GM12878 (cell line): ENCODE measurements at regions not wholly inside any gene's neighbourhood (a gene's known extent, or its start where the extent isn't known, plus 50 kb on each side); places are given as distances from the start of the nearest gene placed in this dataset.

ENCODE experiments used
- ATAC-seq: fragments of 200-7000 bp; cut with Tn5 transposase; 3 replicates; pipeline ENCODE4 v1.9.1; 2020; ENCODE audit warnings: mild to moderate bottlenecking, moderate library complexity
- BruUV-seq: library from RNA; stranded (reverse); fragments of 400-500 nt; replicated peaks from 2 replicates; lab custom pipeline; 2021; lab: Mats Ljungman, UMichigan
- CTCF ChIA-PET: fragments of 300-600 bp; sonication (Branson Sonifier 250); formaldehyde crosslinking; extraction: SDS; loops from one replicate; lab custom pipeline; 2021; ENCODE audit warnings: inconsistent platforms; lab: Yijun Ruan, JAX
- POLR2A ChIA-PET: fragments of 350-600 bp; formaldehyde crosslinking; extraction: SDS; loops from one replicate; lab custom pipeline; 2021; ENCODE audit warnings: inconsistent platforms; lab: Charles Lee
- RAD21 ChIA-PET: fragments of 300-600 bp; sonication (Branson Sonifier 250); formaldehyde crosslinking; loops from one replicate; lab custom pipeline; 2023; ENCODE audit warnings: antibody characterized with exemption; ENCODE audit not compliant: unreplicated experiment; lab: Charles Lee
- SMC1A ChIA-PET: fragments of 300-600 bp; sonication (Branson Sonifier 250); formaldehyde crosslinking; loops from one replicate; lab custom pipeline; 2023; ENCODE audit not compliant: unreplicated experiment, uncharacterized antibody; lab: Charles Lee
- DNase-seq: peaks from one replicate; pipeline ENCODE4 v3.0.0-alpha.2; 2011; ENCODE audit warnings: low read depth, low spot score
- FAIRE-seq: peaks from 3 replicates; lab custom pipeline; 2011; peaks lifted over from hg19 to GRCh38; lab: Jason Lieb, UNC
- H2AFZ ChIP-seq: 2 replicates; pipeline ENCODE4 v1.6.0; 2011; ENCODE audit warnings: low read depth, low read length, control low read depth; ENCODE audit not compliant: control insufficient read depth
- H3K27ac ChIP-seq: 2 replicates; pipeline ENCODE4 v1.5.1; 2011; ENCODE audit warnings: control low read depth; ENCODE audit not compliant: control insufficient read depth, insufficient read depth
- H3K27me3 ChIP-seq, 2 experiments: replicated peaks in 1 of 2; 2 replicates each; pipeline versions ENCODE4 v1.6.0 to v1.6.1; 2011; ENCODE audit warnings: low read length in 1 of 2; ENCODE audit not compliant: control insufficient read depth in 2 of 2, insufficient read depth in 2 of 2
- H3K36me3 ChIP-seq, 2 experiments: 2 replicates each; pipeline ENCODE4 v1.5.1; 2011; ENCODE audit warnings: low read length in 1 of 2; ENCODE audit not compliant: control insufficient read depth in 2 of 2, insufficient read depth in 2 of 2
- H3K4me1 ChIP-seq: 2 replicates; pipeline ENCODE4 v1.6.1; 2011; ENCODE audit warnings: mild to moderate bottlenecking, low read length, moderate library complexity, mixed read lengths; ENCODE audit not compliant: control insufficient read depth, insufficient read depth
- H3K4me2 ChIP-seq: 2 replicates; pipeline ENCODE4 v1.6.0; 2011; ENCODE audit warnings: control low read depth; ENCODE audit not compliant: control insufficient read depth, insufficient read depth
- H3K4me3 ChIP-seq: fragments of 200-600 bp; sonication (generic); 2 replicates; pipeline ENCODE4 v1.5.1; 2016
- H3K79me2 ChIP-seq: 2 replicates; pipeline ENCODE4 v1.6.0; 2011; ENCODE audit warnings: low read length; ENCODE audit not compliant: control insufficient read depth, insufficient read depth
- H3K9ac ChIP-seq: 2 replicates; pipeline ENCODE4 v1.8.0; 2011; ENCODE audit warnings: low read length, control low read depth, mixed read lengths; ENCODE audit not compliant: control insufficient read depth, insufficient read depth
- H3K9me3 ChIP-seq: replicated peaks from 3 replicates; pipeline ENCODE4 v1.5.1; 2011; ENCODE audit warnings: mild to moderate bottlenecking, low read length; ENCODE audit not compliant: control insufficient read depth, insufficient read depth
- H4K20me1 ChIP-seq: 2 replicates; pipeline ENCODE4 v1.6.0; 2011; ENCODE audit not compliant: control insufficient read depth, insufficient read depth
- CBFB ChIP-seq: IDR thresholded peaks from 2 replicates; pipeline ENCODE4 v1.6.1; 2016; ENCODE audit warnings: antibody characterized with exemption, low read depth
- CHD4 ChIP-seq: fragments of 200-600 bp; sonication (generic); IDR thresholded peaks from 2 replicates; pipeline ENCODE4 v1.6.1; 2016; ENCODE audit warnings: mild to moderate bottlenecking
- KDM1A ChIP-seq: fragments of 200-600 bp; sonication (generic); IDR thresholded peaks from 2 replicates; pipeline ENCODE4 v1.6.1; 2016; ENCODE audit warnings: borderline replicate concordance
- MLLT1 ChIP-seq: fragments of 450-650 bp; IDR thresholded peaks from 2 replicates; pipeline ENCODE4 v1.6.1; 2016; ENCODE audit warnings: mild to moderate bottlenecking
- POLR2AphosphoS2 ChIP-seq: IDR thresholded peaks from 2 replicates; pipeline ENCODE4 v1.6.1; 2011; ENCODE audit warnings: low read depth, mild to moderate bottlenecking, low read length, improper control_type of control experiment, moderate library complexity
- SMAD5 ChIP-seq: IDR thresholded peaks from 2 replicates; pipeline ENCODE4 v1.6.1; 2016; ENCODE audit warnings: antibody characterized with exemption, low read depth
- SREBF2 ChIP-seq: IDR thresholded peaks from 2 replicates; pipeline ENCODE4 v1.6.1; 2012; ENCODE audit warnings: mild to moderate bottlenecking, low read length
- STAT1 ChIP-seq: fragments of 450-650 bp; conservative IDR thresholded peaks from 2 replicates; pipeline ENCODE4 v1.6.1; 2014; ENCODE audit warnings: antibody characterized with exemption, mild to moderate bottlenecking
- ZSCAN29 ChIP-seq: fragments of 450-650 bp; IDR thresholded peaks from 2 replicates; pipeline ENCODE4 v1.6.1; 2017; ENCODE audit warnings: mild to moderate bottlenecking, moderate library complexity
- WGBS: methylation state at CpG from one replicate; pipeline ENCODE4 v1.1.6; 2016; ENCODE audit warnings: low lambda C conversion rate; ENCODE audit not compliant: insufficient replicate concordance, insufficient coverage; ENCODE audit errors: missing lambda C conversion rate; 5-methylcytosine and 5-hydroxymethylcytosine counted together
- in situ Hi-C: fragments of 300-500 bp; cut with MboI; formaldehyde crosslinking; loops from 9 replicates; pipeline ENCODE4 v1.14.3; 2018; ENCODE audit warnings: mixed read lengths
- intact Hi-C: fragments of 100-400 bp; cut with micrococcal nuclease; formaldehyde crosslinking; loops from one replicate; pipeline ENCODE4 v1.14.2; 2022; ENCODE audit not compliant: unreplicated experiment
- TF ChIP-seq, protein P1 (sequence below): fragments of 450-650 bp; conservative IDR thresholded peaks from 2 replicates; pipeline ENCODE4 v1.6.1; 2017; ENCODE audit warnings: mild to moderate bottlenecking, moderate library complexity

DNA sequence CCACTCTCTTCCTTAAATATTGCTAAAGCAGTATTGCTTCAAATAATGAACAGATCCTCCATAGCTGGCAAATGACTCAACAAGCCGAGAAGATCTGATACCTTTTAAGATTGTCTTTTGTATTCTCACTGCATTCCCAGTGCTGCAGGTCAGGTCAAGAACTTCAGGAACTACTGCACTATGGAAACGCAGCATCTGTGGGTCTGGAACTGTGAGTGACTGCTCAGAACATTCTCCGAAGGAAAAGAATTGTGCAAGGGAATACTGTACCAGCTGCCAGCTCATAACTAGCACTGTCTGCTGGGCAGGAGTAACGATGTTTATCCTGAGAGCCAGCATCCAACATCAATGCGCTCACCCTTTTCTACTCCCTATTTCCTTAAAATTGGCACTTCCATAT lies 348.0 kb upstream of the SOX5 start:
- Histone ChIP-seq H3K79me2 (no peaks in the 10 kb centered on the region), H3K4me2 (no peak overlapping the region), H3K9ac (no peak overlapping the region), H3K36me3 (no peaks in the 10 kb centered on the region), H3K27me3 (no peaks in the 10 kb centered on the region), H3K9me3 (no peaks in the 10 kb centered on the region), H4K20me1 (no peaks in the 10 kb centered on the region), H3K27ac (no peak overlapping the region), H2AFZ (no peak overlapping the region), H3K4me1 (no peaks in the 10 kb centered on the region), H3K4me3 (no peak overlapping the region)
- no TSS peak for BruUV-seq
- FAIRE-seq (no peak), ATAC-seq (no peak), DNase-seq (no peak)
- WGBS = 48% methylated on average over 5 of the region's 5 CpGs
- ChIA-PET POLR2A (no interaction called here), CTCF (no interaction called here), SMC1A (interaction anchor here (1.2 kb wide), 1 partner anchor 16 kb away, joined by 3 read pairs; no protein-coding TSS in a partner anchor), RAD21 (no interaction called here)
- intact Hi-C loops (no loop called here), in situ Hi-C loops (no loop called here)
- TF ChIP-seq STAT1 = no peak
- no peak for TF ChIP-seq POLR2AphosphoS2
- no peak for TF ChIP-seq CHD4
- no peak for TF ChIP-seq KDM1A
- TF ChIP-seq ZSCAN29 = no peak

DNA sequence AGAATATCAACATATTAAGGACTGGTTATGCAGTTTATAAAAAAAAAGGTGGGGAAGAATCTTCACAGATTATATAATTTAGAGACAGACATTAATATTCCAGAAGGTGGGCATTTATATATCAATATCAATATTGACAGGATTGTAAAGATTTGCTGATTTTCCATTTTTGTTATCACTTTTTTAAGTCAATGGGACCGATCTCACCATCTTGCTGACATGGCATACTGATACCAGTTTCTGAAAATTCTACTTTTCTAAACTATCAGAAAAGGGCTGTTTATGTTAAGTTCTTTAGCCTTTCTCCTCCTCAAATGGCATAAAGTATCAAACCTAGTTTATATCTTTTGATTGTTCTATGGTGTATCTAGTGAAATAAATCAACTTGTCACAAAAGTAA lies 344.1 kb upstream of the SOX5 start:
- Histone ChIP-seq H3K27me3 (no peaks in the 10 kb centered on the region), H3K36me3 (no peaks in the 10 kb centered on the region), H4K20me1 (no peaks in the 10 kb centered on the region), H3K4me3 (no peak overlapping the region), H3K27ac (no peak overlapping the region), H3K9ac (no peak overlapping the region), H3K9me3 (no peaks in the 10 kb centered on the region)
- FAIRE-seq (no peak), DNase-seq (no peak)
- in situ Hi-C loops = no loop called here
- TF ChIP-seq MLLT1 (no peak), CBFB (no peak), SREBF2 (no peak), SMAD5 (no peak)
- TF ChIP-seq, protein P1, sequence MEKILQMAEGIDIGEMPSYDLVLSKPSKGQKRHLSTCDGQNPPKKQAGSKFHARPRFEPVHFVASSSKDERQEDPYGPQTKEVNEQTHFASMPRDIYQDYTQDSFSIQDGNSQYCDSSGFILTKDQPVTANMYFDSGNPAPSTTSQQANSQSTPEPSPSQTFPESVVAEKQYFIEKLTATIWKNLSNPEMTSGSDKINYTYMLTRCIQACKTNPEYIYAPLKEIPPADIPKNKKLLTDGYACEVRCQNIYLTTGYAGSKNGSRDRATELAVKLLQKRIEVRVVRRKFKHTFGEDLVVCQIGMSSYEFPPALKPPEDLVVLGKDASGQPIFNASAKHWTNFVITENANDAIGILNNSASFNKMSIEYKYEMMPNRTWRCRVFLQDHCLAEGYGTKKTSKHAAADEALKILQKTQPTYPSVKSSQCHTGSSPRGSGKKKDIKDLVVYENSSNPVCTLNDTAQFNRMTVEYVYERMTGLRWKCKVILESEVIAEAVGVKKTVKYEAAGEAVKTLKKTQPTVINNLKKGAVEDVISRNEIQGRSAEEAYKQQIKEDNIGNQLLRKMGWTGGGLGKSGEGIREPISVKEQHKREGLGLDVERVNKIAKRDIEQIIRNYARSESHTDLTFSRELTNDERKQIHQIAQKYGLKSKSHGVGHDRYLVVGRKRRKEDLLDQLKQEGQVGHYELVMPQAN = no peak
- TF ChIP-seq, all 136 proteins: peak for 0
- no TSS peak for BruUV-seq
- Histone ChIP-seq H3K4me1 (no peaks in the 10 kb centered on the region), H3K79me2 (no peaks in the 10 kb centered on the region), H3K4me2 (no peak overlapping the region), H2AFZ (no peak overlapping the region)
- no peak for ATAC-seq
- 10% methylated on average over 1 of the region's 1 CpG for WGBS
- CTCF ChIA-PET = no interaction called here
- POLR2A ChIA-PET = no interaction called here
- RAD21 ChIA-PET = no interaction called here
- SMC1A ChIA-PET = no interaction called here
- intact Hi-C loops = no loop called here
